ENCODE measurements at regions not wholly inside any gene's neighbourhood (a gene's known extent, or its start where the extent isn't known, plus 50 kb on each side); places are given as distances from the start of the nearest gene placed in this dataset.

DNA sequence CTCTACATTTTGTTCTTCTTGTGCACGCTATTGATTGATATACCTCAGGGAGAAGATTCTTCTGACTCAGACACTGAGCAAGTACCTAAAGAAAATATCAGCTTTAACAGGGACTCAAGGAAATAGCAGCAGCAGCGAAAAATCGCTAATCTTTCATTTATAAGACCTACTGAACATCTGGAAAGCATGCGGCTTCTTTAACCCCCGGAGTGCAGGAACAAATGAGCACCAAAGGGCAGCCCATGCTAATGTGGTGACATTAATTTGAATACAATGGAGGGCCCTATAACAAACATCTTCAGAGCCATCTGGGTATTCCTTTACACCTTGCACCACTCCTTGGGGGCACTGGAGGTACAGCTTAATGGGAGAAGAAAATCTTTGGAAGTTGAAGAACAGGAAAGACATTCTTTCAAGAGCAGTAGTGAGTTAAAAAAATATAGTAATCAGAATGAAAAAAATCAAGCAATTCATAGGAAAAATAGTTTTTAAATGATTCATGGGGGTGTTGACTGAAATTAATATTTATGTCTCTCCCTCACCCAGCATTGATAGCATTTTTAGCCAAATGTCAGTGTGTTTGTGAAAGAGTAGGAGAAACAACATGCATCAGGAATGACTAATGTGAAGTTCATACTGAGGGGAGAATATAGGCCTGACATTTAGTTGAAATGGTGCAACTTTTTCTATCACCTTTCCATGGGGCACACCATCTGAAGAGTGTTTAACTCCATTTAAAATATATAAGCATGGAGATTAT, 281.7 kb downstream of the HRH4 start:
- TF ChIP-seq SIN3A (IDR thresholded peaks at IDR 0.05; ENCODE audit: borderline replicate concordance, insufficient read depth, low read length): no peak
- TF ChIP-seq REST (IDR thresholded peaks at IDR 0.05; ENCODE audit: insufficient read depth in 1 of 2, low read depth in 2 of 2, low read length in 2 of 2): no peak
- TF ChIP-seq TAF1 (IDR thresholded peaks at IDR 0.05; ENCODE audit: borderline replicate concordance, insufficient read depth, low read length): no peak
- TF ChIP-seq POLR2AphosphoS5 (IDR thresholded peaks at IDR 0.05; ENCODE audit: low read depth, low read length): no peak
